ENCODE measurements at regions not wholly inside any gene's neighbourhood (a gene's known extent, or its start where the extent isn't known, plus 50 kb on each side); places are given as distances from the start of the nearest gene placed in this dataset.

GRCh38 chr2:41101281-41101680, 649.4 kb upstream of the SLC8A1 start:
- Histone ChIP-seq H4K20me1 (ENCODE audit: low read depth) (no peaks in the 10 kb centered on the region), H3K4me3 (no peak overlapping the region), H3K9ac (no peak overlapping the region), H3K27me3 (no peaks in the 10 kb centered on the region), H2AFZ (replicated peaks) (no peak overlapping the region), H3K79me2 (ENCODE audit: low read depth) (no peaks in the 10 kb centered on the region), H3K27ac (no peak overlapping the region), H3K36me3 (no peaks in the 10 kb centered on the region), H3K4me2 (no peak overlapping the region), H3K4me1 (peaks cover 7% of the 10 kb centered on the region), H3F3A (ENCODE audit: low read depth) (no peaks in the 10 kb centered on the region), H3K9me3 (ENCODE audit: low read depth) (no peaks in the 10 kb centered on the region)
- no peak for TF ChIP-seq EZH2phosphoT487 (IDR thresholded peaks at IDR 0.05)
- TF ChIP-seq EZH2 (IDR thresholded peaks at IDR 0.05), result no peak
- no peak for TF ChIP-seq CTCF (IDR thresholded peaks at IDR 0.05)
- H3K27ac Mint-ChIP-seq, result no peak overlapping the region
- H3K4me3 Mint-ChIP-seq, result no peak overlapping the region
- no peak for DNase-seq (ENCODE audit: low spot score)
- H3K4me1 Mint-ChIP-seq, result no peaks in the 10 kb centered on the region
- H3K27me3 Mint-ChIP-seq (ENCODE audit: insufficient read depth, low read depth), result no peaks in the 10 kb centered on the region
- no peaks in the 10 kb centered on the region for H3K36me3 Mint-ChIP-seq
- no peaks in the 10 kb centered on the region for H3K9me3 Mint-ChIP-seq

GRCh38 chr2:41109744-41110143, 657.9 kb upstream of the SLC8A1 start:
- Histone ChIP-seq H3K36me3 (no peaks in the 10 kb centered on the region), H3K27ac (no peak overlapping the region), H3F3A (ENCODE audit: low read depth) (no peaks in the 10 kb centered on the region), H3K9me3 (ENCODE audit: low read depth) (no peaks in the 10 kb centered on the region), H3K79me2 (ENCODE audit: low read depth) (no peaks in the 10 kb centered on the region), H4K20me1 (ENCODE audit: low read depth) (no peaks in the 10 kb centered on the region), H3K4me3 (no peak overlapping the region), H3K4me1 (no peaks in the 10 kb centered on the region), H3K4me2 (no peak overlapping the region), H2AFZ (replicated peaks) (no peak overlapping the region), H3K27me3 (no peaks in the 10 kb centered on the region), H3K9ac (no peak overlapping the region)
- Mint-ChIP-seq H3K4me1 (peaks cover 4% of the 10 kb centered on the region), H3K4me3 (no peak overlapping the region), H3K27me3 (ENCODE audit: insufficient read depth, low read depth) (no peaks in the 10 kb centered on the region), H3K27ac (no peak overlapping the region), H3K36me3 (no peaks in the 10 kb centered on the region), H3K9me3 (no peaks in the 10 kb centered on the region)
- TF ChIP-seq EZH2phosphoT487 (IDR thresholded peaks at IDR 0.05) (no peak), CTCF (IDR thresholded peaks at IDR 0.05) (no peak), EZH2 (IDR thresholded peaks at IDR 0.05) (no peak)
- no peak for DNase-seq (ENCODE audit: low spot score)

- H3K9me3 ChIP-seq (ENCODE audit: low read depth), result no peaks in the 10 kb centered on the region
- H3K9me3 Mint-ChIP-seq, result no peaks in the 10 kb centered on the region
Observed at GRCh38 chr2:41111836-41112627, 660.1 kb upstream of the SLC8A1 start.

More at GRCh38 chr2:41111836-41112627, 660.1 kb upstream of the SLC8A1 start:
- Histone ChIP-seq H3K79me2 (ENCODE audit: low read depth) (no peaks in the 10 kb centered on the region), H3K4me2 (no peak overlapping the region), H4K20me1 (ENCODE audit: low read depth) (no peaks in the 10 kb centered on the region), H3K27ac (no peak overlapping the region), H2AFZ (replicated peaks) (no peak overlapping the region), H3K4me1 (no peaks in the 10 kb centered on the region), H3F3A (ENCODE audit: low read depth) (no peaks in the 10 kb centered on the region), H3K9ac (no peak overlapping the region), H3K27me3 (no peaks in the 10 kb centered on the region), H3K36me3 (no peaks in the 10 kb centered on the region), H3K4me3 (no peak overlapping the region)
- DNase-seq (ENCODE audit: low spot score), result no peak
- no peak overlapping the region for H3K27ac Mint-ChIP-seq
- H3K4me3 Mint-ChIP-seq, result no peak overlapping the region
- TF ChIP-seq CTCF (IDR thresholded peaks at IDR 0.05), result no peak
- no peak for TF ChIP-seq EZH2 (IDR thresholded peaks at IDR 0.05)
- no peak for TF ChIP-seq EZH2phosphoT487 (IDR thresholded peaks at IDR 0.05)
- no peaks in the 10 kb centered on the region for H3K36me3 Mint-ChIP-seq
- peaks cover 4% of the 10 kb centered on the region for H3K4me1 Mint-ChIP-seq
- no peaks in the 10 kb centered on the region for H3K27me3 Mint-ChIP-seq (ENCODE audit: insufficient read depth, low read depth)

Data from neural progenitor cell (in vitro differentiated cells).